Loucy (cell line): ENCODE measurements at regions not wholly inside any gene's neighbourhood (a gene's known extent, or its start where the extent isn't known, plus 50 kb on each side); places are given as distances from the start of the nearest gene placed in this dataset.

Source experiments
- EZH2phosphoT487 ChIP-seq: fragments of 200-600 bp; IDR thresholded peaks from 2 replicates; pipeline ENCODE4 v1.6.1; 2018; ENCODE audit warnings: antibody characterized with exemption, mild to moderate bottlenecking, moderate library complexity, borderline replicate concordance
- TF ChIP-seq, protein P1 (sequence below): fragments of 200-600 bp; sonication (generic); conservative IDR thresholded peaks from 2 replicates; pipeline ENCODE4 v1.5.1; 2014; ENCODE audit warnings: mild to moderate bottlenecking, antibody characterized with exemption, low read length

- TF ChIP-seq, protein P1, sequence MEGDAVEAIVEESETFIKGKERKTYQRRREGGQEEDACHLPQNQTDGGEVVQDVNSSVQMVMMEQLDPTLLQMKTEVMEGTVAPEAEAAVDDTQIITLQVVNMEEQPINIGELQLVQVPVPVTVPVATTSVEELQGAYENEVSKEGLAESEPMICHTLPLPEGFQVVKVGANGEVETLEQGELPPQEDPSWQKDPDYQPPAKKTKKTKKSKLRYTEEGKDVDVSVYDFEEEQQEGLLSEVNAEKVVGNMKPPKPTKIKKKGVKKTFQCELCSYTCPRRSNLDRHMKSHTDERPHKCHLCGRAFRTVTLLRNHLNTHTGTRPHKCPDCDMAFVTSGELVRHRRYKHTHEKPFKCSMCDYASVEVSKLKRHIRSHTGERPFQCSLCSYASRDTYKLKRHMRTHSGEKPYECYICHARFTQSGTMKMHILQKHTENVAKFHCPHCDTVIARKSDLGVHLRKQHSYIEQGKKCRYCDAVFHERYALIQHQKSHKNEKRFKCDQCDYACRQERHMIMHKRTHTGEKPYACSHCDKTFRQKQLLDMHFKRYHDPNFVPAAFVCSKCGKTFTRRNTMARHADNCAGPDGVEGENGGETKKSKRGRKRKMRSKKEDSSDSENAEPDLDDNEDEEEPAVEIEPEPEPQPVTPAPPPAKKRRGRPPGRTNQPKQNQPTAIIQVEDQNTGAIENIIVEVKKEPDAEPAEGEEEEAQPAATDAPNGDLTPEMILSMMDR = no peak
- no peak for TF ChIP-seq EZH2phosphoT487
These were observed 110.3 kb upstream of the CEP85L start for GRCh38 chr6:118761645-118762044.
